Spleen (tissue), 7 donors: ENCODE measurements at regions not wholly inside any gene's neighbourhood (a gene's known extent, or its start where the extent isn't known, plus 50 kb on each side); places are given as distances from the start of the nearest gene placed in this dataset.

Experiments
- CTCF ChIP-seq, 11 experiments: fragments of 200-600 bp in 7 of 11; fragments of 450-650 bp in 4 of 11; sonication (generic) in 4 of 11; IDR thresholded peaks in 8 of 11; conservative IDR thresholded peaks in 3 of 11; 1 replicate in 7 of 11; 2 replicates in 4 of 11; pipeline versions ENCODE4 v1.4.0 to v1.8.0; 2016 to 2021; ENCODE audit warnings: antibody characterized with exemption in 11 of 11, inconsistent platforms in 4 of 11, mild to moderate bottlenecking in 1 of 11
- POLR2A ChIP-seq, 3 donors: fragments of 450-650 bp; IDR thresholded peaks; one replicate each; pipeline ENCODE4 v1.5.1; 2017; ENCODE audit warnings: antibody characterized with exemption in 3 of 3, mild to moderate bottlenecking in 1 of 3
- POLR2AphosphoS5 ChIP-seq, 3 donors: sonication (generic); formaldehyde crosslinking; IDR thresholded peaks; one replicate each; pipeline ENCODE4 v1.5.1; 2017; ENCODE audit warnings: antibody characterized with exemption in 3 of 3
- donor health status: DM: no; HTN: no; CAD: no; lungs with moderate emphysema.
- donor health status: DM: no; HTN: no; CAD: no.
- donor health status: DM: no; HTN: no; CAD: no.

GRCh38 chr9:102253099-102253498, 514.7 kb upstream of the GRIN3A start:
- TF ChIP-seq POLR2A (IDR thresholded peaks at IDR 0.05) (no peak), CTCF (IDR thresholded peaks at IDR 0.05 in 8 of 11, conservative IDR thresholded peaks at IDR 0.05 in 3 of 11) (no peak), POLR2AphosphoS5 (IDR thresholded peaks at IDR 0.05) (no peak)
